GM12874 (cell line): ENCODE measurements at regions not wholly inside any gene's neighbourhood (a gene's known extent, or its start where the extent isn't known, plus 50 kb on each side); places are given as distances from the start of the nearest gene placed in this dataset.

ENCODE experiments used
- CTCF ChIP-seq: IDR thresholded peaks from 2 replicates; pipeline ENCODE4 v1.5.1; 2011; ENCODE audit warnings: low read depth, mild to moderate bottlenecking, control low read depth, low read length, moderate library complexity; ENCODE audit not compliant: insufficient read depth

- no peak for TF ChIP-seq CTCF
Observed at GRCh38 chr5:10831419-10831818, 70.4 kb upstream of the DAP start.

- no peak for TF ChIP-seq CTCF
Observed at GRCh38 chr5:10828241-10828640, 67.2 kb upstream of the DAP start.

- TF ChIP-seq CTCF, result no peak
Observed at GRCh38 chr5:10827571-10827970, 66.5 kb upstream of the DAP start.

- no peak for TF ChIP-seq CTCF
Observed at GRCh38 chr5:10826971-10827370, 65.9 kb upstream of the DAP start.

GRCh38 chr5:10825897-10826644, 65.0 kb upstream of the DAP start:
- TF ChIP-seq CTCF, result peak; percentile 30; the same call in 1 of the 2 replicates

GRCh38 chr5:10812218-10812617, 51.2 kb upstream of the DAP start:
- TF ChIP-seq CTCF, result no peak
